K562 (cell line): ENCODE measurements at regions not wholly inside any gene's neighbourhood (a gene's known extent, or its start where the extent isn't known, plus 50 kb on each side); places are given as distances from the start of the nearest gene placed in this dataset.
A peak's percentile ranks its signal among the peaks of the same experiment; 100 is the strongest.

Experiments used
- ARID1B ChIP-seq: fragments of 450-650 bp; IDR thresholded peaks from 2 replicates; pipeline ENCODE4 v1.6.1; 2016; ENCODE audit warnings: antibody characterized with exemption, mild to moderate bottlenecking, inconsistent platforms
- ARNT ChIP-seq, 2 experiments: fragments of 450-650 bp; IDR thresholded peaks; 2 replicates each; pipeline ENCODE4 v1.6.1; 2016; ENCODE audit warnings: mild to moderate bottlenecking in 1 of 2
- BACH1 ChIP-seq: fragments of 200-800 bp; sonication (Bioruptor generic); IDR thresholded peaks from 2 replicates; pipeline ENCODE4 v1.6.1; 2016; ENCODE audit warnings: missing genetic modification characterization, missing compliant biosample characterization
- BRD4 ChIP-seq: fragments of 200-600 bp; sonication (generic); IDR thresholded peaks from 2 replicates; pipeline ENCODE4 v1.6.1; 2017; ENCODE audit warnings: inconsistent platforms
- CREB1 ChIP-seq, 2 experiments: sonication (generic) in 1 of 2; formaldehyde crosslinking in 1 of 2; IDR thresholded peaks; 2 replicates each; pipeline versions ENCODE4 v1.6.1 to v1.8.0; 2012 to 2022; ENCODE audit warnings: inconsistent platforms in 1 of 2, mild to moderate bottlenecking in 1 of 2, missing genetic modification reagents in 1 of 2, moderate library complexity in 1 of 2
- CTBP1 ChIP-seq: fragments of 450-650 bp; IDR thresholded peaks from 2 replicates; pipeline ENCODE4 v1.6.1; 2016; ENCODE audit warnings: borderline replicate concordance
- GATA2 ChIP-seq: sonication (generic); formaldehyde crosslinking; IDR thresholded peaks from 2 replicates; pipeline ENCODE4 v1.4.0; 2020; ENCODE audit warnings: mild to moderate bottlenecking, missing genetic modification reagents
- KLF16 ChIP-seq: IDR thresholded peaks from 2 replicates; pipeline ENCODE4 v1.6.1; 2016; ENCODE audit warnings: antibody characterized with exemption
- NCOA2 ChIP-seq, 2 experiments: fragments of 450-650 bp; IDR thresholded peaks; 2 replicates each; pipeline ENCODE4 v1.6.1; 2018; ENCODE audit warnings: mild to moderate bottlenecking in 2 of 2, moderate library complexity in 1 of 2; ENCODE audit not compliant: partially characterized antibody in 2 of 2
- NEUROD1 ChIP-seq: fragments of 150-350 bp; IDR thresholded peaks from 2 replicates; pipeline ENCODE4 v1.6.1; 2014; ENCODE audit warnings: borderline replicate concordance, low read length, low read depth; ENCODE audit not compliant: partially characterized antibody
- NR2F6 ChIP-seq: fragments of 450-650 bp; formaldehyde crosslinking; IDR thresholded peaks from 2 replicates; pipeline ENCODE4 v1.4.0; 2020; ENCODE audit warnings: mild to moderate bottlenecking
- POU5F1 ChIP-seq: fragments of 150-350 bp; IDR thresholded peaks from 2 replicates; pipeline ENCODE4 v1.6.1; 2014; ENCODE audit warnings: borderline replicate concordance, low read length, low read depth, mild to moderate bottlenecking; ENCODE audit not compliant: partially characterized antibody
- PYGO2 ChIP-seq: fragments of 450-650 bp; IDR thresholded peaks from 2 replicates; pipeline ENCODE4 v1.6.1; 2016; ENCODE audit warnings: mild to moderate bottlenecking, missing genetic modification characterization, moderate library complexity, missing compliant biosample characterization
- RB1 ChIP-seq: fragments of 450-650 bp; IDR thresholded peaks from 2 replicates; pipeline ENCODE4 v1.6.1; 2017; ENCODE audit warnings: low read depth, mild to moderate bottlenecking
- TEAD2 ChIP-seq: fragments of 450-650 bp; IDR thresholded peaks from 2 replicates; pipeline ENCODE4 v1.6.1; 2016; ENCODE audit warnings: missing genetic modification characterization, control low read depth, missing compliant biosample characterization
- ZNF24 ChIP-seq: fragments of 450-650 bp; IDR thresholded peaks from 2 replicates; pipeline ENCODE4 v1.6.1; 2016
- TF ChIP-seq, protein P1 (sequence below), 2 experiments: fragments of 250-450 bp in 1 of 2; fragments of 450-650 bp in 1 of 2; sonication (Bioruptor Pico) in 1 of 2; IDR thresholded peaks; 2 replicates each; pipeline versions ENCODE4 v1.6.1 to v1.8.0; 2016 to 2021; ENCODE audit warnings: mild to moderate bottlenecking in 2 of 2, moderate library complexity in 2 of 2, missing compliant biosample characterization in 1 of 2, missing genetic modification characterization in 1 of 2
- TF ChIP-seq, protein P2 (sequence below): fragments of 450-650 bp; IDR thresholded peaks from 2 replicates; pipeline ENCODE4 v1.6.1; 2016; ENCODE audit warnings: mild to moderate bottlenecking, moderate library complexity

DNA sequence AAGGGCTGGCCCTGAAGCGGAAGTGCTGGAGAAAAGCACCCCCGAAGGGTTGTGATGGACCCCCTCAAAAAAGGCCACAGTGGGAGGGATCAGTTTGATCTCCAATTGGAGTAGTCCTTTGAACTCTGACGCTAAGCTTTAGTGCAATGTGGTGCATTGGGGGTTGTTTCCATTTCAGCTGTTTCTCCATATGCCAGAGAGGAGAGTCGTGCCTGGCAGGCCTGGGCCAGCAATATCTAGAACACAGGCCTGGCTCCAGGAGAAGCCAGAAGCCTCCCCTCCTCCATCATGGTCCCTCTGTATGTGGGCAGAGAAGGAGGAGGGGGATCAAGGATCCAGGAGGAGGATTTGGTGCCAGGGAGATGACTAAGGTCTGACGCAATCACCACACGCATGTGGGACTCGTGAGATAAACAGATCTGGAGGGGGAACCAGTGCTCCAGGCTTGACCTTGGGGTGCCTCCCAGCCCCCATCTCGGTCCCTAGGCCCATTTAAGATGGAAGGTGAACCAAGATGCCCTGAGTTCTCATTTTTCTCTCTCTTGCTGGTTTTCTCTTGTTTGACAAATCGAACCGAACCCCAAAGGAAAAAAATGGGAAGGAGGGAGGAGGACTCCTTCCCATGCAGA, 517.4 kb upstream of the JARID2 start (continued):
- TF ChIP-seq ZNF24 (peak; percentile 65; the same call in 1 of the 2 replicates), RB1 (no peak), BRD4 (0 out of 2 replicates have a peak, but pooled peaks have one; percentile 68), CTBP1 (peak; percentile 84), ARID1B (peak; percentile 87), NEUROD1 (peak; percentile 70), CREB1 (IDR thresholded peaks at IDR 0.05) (peak; percentile 70), CREB1 (CRISPR knock-in tag; IDR thresholded peaks at IDR 0.05) (no peak), BACH1 (tag) (peak; percentile 78), POU5F1 (no peak), GATA2 (CRISPR knock-in tag) (peak; percentile 36; the same call in 1 of the 2 replicates), ARNT (IDR thresholded peaks at IDR 0.05) (peak; percentile 15 to 19; a peak in 2 of 4 replicates), NCOA2 (IDR thresholded peaks at IDR 0.05; ENCODE audit: partially characterized antibody in 2 of 2) (no peak), PYGO2 (tag) (peak; percentile 30; the same call in 1 of the 2 replicates), KLF16 (peak; percentile 69), TEAD2 (tag) (no peak), NR2F6 (no peak)
- TF ChIP-seq, protein P1, sequence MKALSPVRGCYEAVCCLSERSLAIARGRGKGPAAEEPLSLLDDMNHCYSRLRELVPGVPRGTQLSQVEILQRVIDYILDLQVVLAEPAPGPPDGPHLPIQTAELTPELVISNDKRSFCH (CRISPR knock-in tag; IDR thresholded peaks at IDR 0.05), result no peak
- TF ChIP-seq, protein P1 (tag; IDR thresholded peaks at IDR 0.05), result peak; percentile 68
- TF ChIP-seq, protein P2, sequence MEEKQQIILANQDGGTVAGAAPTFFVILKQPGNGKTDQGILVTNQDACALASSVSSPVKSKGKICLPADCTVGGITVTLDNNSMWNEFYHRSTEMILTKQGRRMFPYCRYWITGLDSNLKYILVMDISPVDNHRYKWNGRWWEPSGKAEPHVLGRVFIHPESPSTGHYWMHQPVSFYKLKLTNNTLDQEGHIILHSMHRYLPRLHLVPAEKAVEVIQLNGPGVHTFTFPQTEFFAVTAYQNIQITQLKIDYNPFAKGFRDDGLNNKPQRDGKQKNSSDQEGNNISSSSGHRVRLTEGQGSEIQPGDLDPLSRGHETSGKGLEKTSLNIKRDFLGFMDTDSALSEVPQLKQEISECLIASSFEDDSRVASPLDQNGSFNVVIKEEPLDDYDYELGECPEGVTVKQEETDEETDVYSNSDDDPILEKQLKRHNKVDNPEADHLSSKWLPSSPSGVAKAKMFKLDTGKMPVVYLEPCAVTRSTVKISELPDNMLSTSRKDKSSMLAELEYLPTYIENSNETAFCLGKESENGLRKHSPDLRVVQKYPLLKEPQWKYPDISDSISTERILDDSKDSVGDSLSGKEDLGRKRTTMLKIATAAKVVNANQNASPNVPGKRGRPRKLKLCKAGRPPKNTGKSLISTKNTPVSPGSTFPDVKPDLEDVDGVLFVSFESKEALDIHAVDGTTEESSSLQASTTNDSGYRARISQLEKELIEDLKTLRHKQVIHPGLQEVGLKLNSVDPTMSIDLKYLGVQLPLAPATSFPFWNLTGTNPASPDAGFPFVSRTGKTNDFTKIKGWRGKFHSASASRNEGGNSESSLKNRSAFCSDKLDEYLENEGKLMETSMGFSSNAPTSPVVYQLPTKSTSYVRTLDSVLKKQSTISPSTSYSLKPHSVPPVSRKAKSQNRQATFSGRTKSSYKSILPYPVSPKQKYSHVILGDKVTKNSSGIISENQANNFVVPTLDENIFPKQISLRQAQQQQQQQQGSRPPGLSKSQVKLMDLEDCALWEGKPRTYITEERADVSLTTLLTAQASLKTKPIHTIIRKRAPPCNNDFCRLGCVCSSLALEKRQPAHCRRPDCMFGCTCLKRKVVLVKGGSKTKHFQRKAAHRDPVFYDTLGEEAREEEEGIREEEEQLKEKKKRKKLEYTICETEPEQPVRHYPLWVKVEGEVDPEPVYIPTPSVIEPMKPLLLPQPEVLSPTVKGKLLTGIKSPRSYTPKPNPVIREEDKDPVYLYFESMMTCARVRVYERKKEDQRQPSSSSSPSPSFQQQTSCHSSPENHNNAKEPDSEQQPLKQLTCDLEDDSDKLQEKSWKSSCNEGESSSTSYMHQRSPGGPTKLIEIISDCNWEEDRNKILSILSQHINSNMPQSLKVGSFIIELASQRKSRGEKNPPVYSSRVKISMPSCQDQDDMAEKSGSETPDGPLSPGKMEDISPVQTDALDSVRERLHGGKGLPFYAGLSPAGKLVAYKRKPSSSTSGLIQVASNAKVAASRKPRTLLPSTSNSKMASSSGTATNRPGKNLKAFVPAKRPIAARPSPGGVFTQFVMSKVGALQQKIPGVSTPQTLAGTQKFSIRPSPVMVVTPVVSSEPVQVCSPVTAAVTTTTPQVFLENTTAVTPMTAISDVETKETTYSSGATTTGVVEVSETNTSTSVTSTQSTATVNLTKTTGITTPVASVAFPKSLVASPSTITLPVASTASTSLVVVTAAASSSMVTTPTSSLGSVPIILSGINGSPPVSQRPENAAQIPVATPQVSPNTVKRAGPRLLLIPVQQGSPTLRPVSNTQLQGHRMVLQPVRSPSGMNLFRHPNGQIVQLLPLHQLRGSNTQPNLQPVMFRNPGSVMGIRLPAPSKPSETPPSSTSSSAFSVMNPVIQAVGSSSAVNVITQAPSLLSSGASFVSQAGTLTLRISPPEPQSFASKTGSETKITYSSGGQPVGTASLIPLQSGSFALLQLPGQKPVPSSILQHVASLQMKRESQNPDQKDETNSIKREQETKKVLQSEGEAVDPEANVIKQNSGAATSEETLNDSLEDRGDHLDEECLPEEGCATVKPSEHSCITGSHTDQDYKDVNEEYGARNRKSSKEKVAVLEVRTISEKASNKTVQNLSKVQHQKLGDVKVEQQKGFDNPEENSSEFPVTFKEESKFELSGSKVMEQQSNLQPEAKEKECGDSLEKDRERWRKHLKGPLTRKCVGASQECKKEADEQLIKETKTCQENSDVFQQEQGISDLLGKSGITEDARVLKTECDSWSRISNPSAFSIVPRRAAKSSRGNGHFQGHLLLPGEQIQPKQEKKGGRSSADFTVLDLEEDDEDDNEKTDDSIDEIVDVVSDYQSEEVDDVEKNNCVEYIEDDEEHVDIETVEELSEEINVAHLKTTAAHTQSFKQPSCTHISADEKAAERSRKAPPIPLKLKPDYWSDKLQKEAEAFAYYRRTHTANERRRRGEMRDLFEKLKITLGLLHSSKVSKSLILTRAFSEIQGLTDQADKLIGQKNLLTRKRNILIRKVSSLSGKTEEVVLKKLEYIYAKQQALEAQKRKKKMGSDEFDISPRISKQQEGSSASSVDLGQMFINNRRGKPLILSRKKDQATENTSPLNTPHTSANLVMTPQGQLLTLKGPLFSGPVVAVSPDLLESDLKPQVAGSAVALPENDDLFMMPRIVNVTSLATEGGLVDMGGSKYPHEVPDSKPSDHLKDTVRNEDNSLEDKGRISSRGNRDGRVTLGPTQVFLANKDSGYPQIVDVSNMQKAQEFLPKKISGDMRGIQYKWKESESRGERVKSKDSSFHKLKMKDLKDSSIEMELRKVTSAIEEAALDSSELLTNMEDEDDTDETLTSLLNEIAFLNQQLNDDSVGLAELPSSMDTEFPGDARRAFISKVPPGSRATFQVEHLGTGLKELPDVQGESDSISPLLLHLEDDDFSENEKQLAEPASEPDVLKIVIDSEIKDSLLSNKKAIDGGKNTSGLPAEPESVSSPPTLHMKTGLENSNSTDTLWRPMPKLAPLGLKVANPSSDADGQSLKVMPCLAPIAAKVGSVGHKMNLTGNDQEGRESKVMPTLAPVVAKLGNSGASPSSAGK, result peak; percentile 79
